ENCODE measurements at regions not wholly inside any gene's neighbourhood (a gene's known extent, or its start where the extent isn't known, plus 50 kb on each side); places are given as distances from the start of the nearest gene placed in this dataset.
"Not testable (repeated sequence)": the region's sequence is repeated elsewhere in the genome, so short reads cannot be mapped to it uniquely, and the experiment has no call there.

DNA sequence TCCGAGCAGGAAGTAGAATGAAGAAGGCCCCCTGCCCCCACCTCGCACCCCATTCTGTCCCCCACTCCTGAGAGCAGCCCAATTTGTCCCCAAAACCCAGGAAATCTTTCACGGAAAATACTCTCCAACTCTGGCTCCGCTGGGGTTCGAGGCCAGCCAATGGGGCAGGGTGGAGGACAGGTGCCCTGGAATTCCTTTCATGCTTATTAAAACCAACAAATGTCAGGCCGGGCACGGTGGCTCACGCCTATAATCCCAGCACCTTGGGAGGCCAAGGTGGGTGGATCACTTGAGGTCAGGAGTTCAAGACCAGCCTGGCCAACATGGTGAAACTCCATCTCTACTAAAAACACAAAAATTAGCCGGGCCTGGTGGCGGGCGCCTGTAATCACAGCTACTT is 214.9 kb downstream of the TFCP2L1 start:
- TF ChIP-seq, protein P1, sequence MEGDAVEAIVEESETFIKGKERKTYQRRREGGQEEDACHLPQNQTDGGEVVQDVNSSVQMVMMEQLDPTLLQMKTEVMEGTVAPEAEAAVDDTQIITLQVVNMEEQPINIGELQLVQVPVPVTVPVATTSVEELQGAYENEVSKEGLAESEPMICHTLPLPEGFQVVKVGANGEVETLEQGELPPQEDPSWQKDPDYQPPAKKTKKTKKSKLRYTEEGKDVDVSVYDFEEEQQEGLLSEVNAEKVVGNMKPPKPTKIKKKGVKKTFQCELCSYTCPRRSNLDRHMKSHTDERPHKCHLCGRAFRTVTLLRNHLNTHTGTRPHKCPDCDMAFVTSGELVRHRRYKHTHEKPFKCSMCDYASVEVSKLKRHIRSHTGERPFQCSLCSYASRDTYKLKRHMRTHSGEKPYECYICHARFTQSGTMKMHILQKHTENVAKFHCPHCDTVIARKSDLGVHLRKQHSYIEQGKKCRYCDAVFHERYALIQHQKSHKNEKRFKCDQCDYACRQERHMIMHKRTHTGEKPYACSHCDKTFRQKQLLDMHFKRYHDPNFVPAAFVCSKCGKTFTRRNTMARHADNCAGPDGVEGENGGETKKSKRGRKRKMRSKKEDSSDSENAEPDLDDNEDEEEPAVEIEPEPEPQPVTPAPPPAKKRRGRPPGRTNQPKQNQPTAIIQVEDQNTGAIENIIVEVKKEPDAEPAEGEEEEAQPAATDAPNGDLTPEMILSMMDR (conservative IDR thresholded peaks at IDR 0.05; ENCODE audit: low read length): not testable (repeated sequence)
- not testable (repeated sequence) for TF ChIP-seq EZH2phosphoT487 (IDR thresholded peaks at IDR 0.05; ENCODE audit: borderline replicate concordance)
